NCI-H2107 (cell line): ENCODE measurements at regions not wholly inside any gene's neighbourhood (a gene's known extent, or its start where the extent isn't known, plus 50 kb on each side); places are given as distances from the start of the nearest gene placed in this dataset.

Experiments used
- DNase-seq: peaks from one replicate; lab custom pipeline; 2025; lab: John Stamatoyannopoulos, UW

DNA sequence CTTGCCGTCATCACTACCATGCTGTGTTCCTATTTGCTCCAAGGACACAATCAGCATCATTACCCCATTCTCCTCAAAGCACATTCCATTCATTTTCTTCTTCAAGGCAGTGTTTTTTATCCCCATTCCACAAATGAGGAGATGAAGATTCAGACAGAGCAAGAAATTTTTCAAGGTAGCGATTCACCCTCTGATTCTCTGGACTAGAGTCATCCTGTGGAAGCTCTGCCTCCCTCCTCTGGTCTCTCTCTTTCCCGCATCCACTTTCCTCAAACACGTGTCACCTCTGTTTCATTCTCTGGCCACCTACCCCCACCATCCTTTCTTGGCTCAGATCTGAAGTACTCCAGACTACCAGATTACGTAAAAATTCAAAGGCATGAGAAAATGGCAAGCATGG lies 297.9 kb downstream of the SOX11 start:
- no peak for DNase-seq

DNA sequence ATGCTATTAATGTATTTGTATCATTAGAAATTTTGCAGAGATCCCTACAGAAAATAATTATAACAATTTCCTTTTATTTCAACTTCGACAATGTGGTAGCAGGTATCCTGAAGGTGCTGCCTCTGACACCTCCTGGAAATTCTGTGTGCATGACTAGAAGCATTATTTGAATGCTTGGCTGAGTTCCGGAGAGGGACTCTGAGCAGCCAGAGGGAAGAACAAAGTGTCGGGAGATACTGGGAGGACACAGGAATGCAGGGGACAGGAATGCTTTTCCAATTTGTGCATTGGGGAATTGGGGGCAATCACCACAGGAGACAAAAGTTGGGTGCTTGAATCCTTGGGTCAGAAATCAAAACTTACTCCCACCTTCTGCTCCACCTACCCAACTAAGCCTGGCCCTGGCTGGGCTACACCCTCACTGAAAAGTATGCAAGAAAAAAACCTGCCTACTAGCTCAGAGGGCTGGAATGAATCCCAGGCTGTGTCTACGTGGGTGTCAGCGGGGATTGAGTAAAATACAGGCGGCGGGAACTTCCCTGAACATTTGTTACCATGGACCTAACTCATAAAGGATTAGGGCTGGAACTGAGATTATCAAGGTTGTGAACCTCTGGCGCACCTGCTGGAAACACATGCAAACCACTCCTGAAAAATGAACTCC lies 299.3 kb downstream of the SOX11 start:
- DNase-seq = no peak

DNA sequence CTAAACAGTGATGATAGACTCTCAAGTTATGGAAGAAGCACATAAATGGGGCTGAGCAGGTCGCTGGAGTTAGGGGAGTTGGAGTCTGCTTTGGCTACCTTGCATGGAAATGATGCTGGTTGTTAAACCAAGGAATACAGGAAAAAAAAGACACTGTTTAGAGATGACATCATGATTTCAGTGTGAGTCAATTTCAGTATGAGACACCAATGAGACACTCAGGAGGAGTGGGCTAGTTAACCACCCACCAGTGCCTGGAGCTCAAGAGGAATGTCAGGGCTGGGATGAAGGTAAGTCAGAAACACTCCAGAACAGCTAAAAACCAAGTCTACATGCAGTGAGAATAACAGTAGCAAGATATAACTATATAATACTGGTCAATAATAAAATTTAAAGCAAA lies 303.6 kb downstream of the SOX11 start:
- DNase-seq = no peak

DNA sequence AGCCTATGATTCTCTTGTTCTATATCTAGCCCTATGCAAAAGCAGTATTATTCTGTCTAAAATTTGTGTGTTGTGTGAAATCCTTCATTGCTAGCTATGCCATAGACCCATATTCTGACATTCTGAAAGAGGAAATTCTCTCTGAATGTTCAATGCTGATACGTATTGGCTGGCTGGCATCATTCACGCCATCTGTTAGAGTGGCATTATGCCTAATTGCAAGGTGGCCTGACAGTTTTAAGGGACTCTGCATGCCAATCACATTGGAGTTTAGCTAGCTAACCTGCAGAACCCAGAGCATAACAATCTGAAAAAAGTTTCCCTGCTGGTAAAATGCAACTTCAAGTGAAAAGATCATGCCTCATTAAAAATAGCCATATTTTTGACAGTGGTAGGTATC lies 316.0 kb downstream of the SOX11 start:
- no peak for DNase-seq

DNA sequence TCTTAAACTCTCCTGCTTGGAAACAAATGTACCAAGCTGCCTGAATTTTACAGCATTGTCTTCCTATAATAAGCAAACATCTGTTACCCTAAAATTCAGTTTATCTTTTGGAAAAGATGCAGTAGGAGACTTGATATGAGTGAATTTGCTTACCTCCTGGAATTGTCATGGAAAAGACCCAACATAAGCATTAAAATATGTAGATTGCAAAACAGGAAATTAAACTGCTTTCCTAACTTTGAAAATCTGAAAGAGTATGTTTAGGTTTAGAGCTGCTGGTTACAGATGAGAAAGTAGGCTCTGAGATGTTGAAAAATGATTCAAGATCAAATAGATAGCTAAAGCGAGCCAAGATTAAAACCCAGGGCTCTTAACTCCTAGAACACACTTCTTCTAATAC lies 316.5 kb downstream of the SOX11 start:
- DNase-seq = no peak

DNA sequence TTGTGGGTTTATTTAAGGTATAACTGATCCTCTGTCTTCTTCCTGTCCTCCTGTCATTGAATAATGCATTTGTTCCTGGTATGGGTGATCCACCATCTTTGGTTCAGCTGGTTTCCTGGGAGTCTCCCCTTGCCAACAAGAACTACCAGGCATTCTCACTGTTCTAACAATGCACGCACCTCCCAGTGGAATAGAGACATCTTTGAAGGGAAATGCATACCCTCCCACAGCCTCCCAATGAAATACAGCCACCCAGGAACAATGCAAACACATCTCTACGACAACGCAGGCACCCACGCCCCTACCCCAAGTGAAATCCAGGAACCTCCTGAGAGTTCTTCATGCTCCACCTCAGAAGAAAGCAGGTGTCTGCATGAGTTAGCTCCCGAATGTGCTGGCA lies 318.0 kb downstream of the SOX11 start:
- DNase-seq = no peak

DNA sequence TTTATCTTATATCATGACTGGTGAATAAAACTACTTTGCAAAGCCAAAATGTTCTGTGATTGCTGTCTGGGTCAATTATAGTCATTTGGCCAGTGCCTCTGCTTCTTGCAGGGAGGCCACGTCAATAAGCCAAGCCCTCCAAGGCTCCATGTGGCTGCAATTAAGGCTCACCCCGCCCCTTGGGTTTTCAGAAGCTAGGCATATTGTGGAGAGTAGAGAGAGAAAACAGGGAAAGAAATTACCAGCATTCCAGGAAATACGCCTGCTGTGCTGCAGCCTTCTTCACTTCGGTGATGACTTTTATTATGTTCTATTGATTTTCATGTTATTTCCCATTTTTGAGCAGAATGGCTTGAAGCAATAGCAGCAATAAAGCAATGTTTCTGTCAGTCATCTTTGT lies 319.7 kb downstream of the SOX11 start:
- no peak for DNase-seq

DNA sequence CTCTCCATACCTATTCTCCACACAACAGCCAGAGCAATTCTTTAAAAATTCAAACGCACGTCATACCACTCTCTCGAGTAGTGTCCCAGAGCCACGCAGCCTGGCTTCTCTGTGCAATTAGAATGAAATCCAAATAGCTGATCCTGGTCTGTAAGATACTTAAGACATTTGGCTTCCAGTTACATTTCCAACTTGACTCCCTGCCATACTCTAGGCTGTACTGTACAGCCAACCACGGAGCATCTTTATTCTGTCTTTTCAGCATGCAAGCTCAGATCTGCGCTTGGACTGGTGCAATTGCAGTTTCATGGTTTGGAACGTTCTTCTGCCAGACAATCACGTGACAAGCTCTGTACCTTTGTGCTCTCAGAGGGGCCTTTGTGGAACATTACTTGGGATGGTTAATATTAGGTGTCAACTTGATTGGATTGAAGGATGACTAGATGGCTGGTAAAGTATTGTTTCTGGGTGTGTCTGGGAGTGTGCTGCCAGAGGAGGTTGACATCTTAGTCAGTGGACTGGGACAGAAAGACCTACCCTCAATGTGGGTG lies 325.6 kb downstream of the SOX11 start:
- DNase-seq = no peak

DNA sequence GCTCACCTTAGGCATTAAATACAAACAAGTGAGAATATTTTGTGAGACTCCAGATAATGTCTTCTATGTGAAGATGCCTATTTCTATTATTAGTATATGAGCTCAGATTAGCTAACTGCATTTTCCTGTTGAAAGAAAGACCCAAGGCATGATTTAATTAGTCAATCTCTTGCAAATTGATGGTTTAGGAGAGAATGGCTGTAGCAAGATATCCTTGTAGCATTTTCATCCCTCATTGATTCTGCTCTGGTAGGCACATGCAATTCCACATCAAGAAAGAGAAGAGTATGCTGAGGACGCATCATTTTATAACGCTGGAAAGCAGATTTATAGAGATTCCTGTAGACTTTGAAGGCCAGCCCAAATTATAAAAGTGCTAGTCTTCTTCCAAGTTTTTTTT lies 332.0 kb downstream of the SOX11 start:
- DNase-seq = no peak

DNA sequence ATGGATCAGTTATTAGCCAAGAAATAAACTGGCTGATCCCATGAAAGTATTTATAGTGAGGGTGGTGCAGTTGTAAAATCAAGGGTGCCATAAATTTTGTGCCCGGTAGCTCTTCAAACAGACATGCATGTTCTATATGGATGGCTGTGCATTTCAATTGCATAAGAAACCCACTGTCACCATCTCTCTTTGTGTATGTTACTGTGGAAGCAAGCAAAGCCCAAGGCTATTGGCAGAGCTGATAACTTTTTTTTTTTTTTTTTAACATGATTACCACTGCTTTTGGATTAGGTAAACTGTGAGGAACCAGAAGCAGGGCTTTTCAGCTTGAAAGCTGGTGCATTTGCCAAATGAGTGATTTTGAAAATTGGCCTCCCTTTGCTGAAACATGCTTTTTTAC lies 332.6 kb downstream of the SOX11 start:
- no peak for DNase-seq

DNA sequence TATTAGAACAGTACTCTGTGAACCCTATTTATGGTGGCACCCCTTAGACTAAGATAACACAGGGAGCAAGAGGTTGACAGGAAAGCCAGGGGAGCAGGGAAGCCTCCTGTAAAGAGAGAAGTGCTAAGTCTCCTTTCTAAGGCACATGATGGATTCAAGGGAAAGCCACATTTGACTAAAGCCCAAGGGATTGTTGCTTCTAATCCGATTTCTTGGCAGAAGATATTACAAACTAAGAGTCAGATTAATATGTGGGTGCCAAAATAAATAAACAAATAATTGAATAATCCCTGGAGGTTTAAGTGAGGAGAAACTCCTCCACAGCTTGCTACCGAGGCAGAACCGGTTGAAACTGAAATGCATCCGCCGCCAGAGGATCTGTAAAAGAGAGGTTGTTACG lies 333.2 kb downstream of the SOX11 start:
- DNase-seq = no peak

DNA sequence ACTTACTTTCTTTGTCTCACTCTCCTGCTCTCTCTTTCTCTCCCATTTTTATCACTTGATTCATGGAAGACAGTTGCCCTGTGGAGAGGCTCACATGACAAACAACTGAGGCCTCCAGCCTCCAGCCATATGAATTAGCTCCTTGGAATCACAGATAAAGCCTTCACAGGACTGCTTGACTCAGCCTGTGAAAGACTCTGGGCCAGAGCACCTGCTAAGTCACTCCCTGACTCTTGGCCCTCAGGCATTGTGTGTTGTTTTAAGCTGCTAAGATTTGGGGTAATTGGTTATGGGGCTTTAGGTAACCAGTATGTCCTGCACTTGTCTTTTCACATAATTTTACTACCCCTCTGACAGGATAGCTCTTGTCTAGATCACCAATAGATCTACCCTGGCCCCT lies 334.9 kb downstream of the SOX11 start:
- no peak for DNase-seq

DNA sequence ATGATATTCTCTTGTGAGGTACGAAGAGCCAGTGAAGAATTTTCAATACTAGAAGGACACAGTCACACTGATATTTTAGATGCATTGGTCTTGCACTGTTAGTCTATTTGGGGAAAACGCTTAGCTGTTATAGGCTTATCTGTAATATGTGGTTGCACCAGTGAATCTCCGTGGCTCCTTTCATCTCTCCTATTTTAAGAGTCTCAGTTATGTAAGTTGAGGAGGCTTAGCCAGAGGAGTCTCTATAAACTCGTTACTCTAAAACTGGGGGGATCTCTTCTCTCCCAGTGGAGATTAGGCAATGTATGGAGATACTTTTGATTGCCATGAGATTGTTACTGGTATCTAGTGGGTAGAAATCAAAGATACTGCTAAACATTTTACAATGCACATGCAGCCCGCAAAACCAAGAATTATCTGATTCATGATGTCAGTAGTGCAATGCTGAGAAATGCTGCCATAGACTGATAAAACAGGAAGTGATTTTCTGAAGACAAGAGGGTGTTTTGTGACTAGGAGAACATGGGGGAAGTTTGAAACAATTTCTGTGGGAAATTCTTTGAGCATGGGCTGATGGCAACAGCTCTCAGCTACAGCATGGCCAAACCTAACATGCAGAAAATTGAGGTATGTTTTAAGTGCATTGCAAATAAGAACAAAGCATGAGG lies 339.1 kb downstream of the SOX11 start:
- no peak for DNase-seq

DNA sequence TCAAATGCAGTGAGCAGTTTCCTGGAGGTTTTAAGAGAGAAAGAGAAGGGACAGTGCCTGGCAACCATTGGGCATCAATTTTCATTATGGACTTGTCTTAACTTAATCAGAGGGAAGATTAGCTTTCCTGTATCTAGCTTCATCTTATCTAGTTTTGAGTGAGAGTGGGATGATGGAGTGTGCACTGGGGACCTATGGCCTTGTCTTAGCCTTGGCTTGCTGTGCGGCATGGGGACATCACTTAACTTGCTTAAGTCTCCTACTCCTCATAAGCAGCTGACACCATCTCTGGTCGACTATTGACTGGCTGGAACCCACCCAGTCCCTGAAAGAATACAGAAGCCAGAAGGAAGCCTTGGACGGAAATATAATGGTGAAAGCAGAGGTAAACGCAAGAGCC lies 344.0 kb downstream of the SOX11 start:
- no peak for DNase-seq

DNA sequence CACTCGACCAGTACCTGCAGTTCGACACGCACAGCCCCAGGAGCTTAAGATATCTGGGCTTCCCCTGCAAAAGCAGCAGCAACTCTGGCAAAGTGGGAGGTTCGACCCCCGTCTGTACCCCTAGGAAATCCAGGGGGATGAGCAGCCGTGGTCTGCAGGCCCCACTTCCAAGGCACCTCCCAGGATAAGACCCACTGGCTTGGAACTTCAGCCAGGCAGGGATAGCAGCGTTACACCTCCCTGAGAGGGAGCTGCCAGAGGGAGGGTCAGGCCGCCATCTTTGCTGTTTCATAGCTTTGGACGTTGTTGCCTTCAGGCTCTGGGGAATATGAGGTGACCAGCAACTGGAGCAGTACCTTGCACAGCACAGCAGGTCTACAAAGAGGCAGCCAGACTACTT lies 351.1 kb downstream of the SOX11 start:
- DNase-seq = no peak

DNA sequence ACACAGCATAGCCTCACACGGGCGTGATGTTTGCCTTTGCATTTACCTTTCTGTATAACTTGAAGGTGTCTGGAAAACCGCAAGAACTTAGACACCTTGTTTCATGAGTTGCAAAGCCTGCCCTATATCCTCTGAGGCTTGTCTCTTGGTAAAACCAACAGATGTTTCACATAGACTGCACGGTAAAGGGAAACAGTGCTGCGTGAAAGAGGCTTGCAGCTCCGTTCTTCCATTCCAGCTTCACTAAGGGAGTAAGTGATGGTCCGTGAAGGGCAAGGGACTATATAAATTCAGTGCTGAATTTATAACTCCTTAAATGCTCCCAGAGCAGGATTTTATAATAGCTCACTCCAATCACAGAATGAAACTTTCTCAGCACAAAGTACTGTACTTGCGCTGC lies 360.5 kb downstream of the SOX11 start:
- DNase-seq = no peak

DNA sequence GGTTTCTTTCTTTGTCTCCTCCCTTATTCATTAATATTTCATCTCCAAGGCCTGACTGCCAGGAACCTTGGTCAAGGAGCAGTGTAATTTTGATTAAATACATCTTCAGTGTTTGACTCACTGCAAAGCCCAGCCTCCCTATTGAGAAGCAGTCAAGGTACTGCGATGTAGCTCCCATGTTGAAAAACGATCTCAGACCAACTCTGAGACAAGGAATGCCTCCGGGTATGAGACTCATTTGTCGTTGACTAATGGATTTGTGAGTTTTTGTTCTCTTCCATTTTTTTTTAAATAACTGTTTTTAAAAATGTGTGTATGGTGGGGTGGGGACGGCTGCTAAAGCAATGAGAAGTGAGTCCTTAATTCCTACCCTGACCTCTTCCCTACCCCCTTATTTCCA lies 361.6 kb downstream of the SOX11 start:
- no peak for DNase-seq

DNA sequence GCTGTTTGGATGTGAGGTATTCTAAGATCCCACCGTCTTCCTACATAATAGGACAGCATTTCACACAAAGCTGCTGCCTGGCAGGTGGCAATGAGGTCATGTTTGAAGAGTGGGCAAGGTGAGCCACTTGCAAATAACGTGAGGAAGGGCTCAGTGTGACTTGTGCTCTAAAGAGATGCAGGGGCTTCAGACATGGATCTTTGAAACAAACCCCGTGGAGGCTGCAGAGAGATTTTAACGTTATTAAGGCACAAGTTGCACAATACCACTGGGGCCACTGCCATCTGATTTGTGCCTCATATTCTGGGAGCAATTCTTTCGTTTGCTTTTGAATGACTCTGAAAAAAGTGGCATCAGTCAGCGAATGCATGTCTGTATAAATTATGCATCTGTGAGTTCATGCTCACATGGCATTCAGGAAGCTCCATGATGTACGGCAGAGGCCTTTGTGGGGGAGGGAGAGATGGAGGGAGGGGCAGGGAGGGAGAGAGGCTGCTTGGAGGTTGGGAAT lies 362.0 kb downstream of the SOX11 start:
- DNase-seq = no peak

DNA sequence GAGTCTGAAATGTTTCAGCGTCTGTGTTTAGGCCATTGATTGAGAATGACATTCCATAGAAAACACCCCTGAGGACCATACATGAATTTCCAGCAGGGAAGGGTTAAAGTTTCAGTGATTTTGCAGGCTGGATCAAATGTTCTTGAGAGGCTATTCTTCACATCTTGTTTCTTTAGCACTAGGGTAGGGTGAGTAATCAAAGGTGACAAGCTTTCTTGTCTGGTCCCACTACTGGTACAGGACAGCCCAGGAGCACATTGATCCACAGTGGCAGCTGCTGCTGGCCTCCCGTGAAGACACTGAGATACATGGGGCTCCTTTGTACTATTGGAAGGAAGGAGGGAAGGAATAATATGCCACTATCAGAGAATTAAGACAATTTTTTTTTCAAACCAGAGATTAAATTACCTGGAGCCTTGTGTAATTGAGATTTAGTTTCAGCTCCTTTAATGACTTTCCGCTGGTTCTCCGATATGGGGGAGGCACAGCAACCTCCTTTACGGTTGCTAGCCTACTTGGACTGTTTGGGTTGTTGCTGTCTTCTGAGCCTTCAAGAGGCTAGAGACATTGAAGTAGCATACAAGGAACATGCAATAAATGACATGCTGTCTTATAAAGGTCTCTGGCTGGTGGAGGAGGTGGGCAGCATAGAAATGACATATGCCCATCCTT lies 368.9 kb downstream of the SOX11 start:
- DNase-seq = no peak

DNA sequence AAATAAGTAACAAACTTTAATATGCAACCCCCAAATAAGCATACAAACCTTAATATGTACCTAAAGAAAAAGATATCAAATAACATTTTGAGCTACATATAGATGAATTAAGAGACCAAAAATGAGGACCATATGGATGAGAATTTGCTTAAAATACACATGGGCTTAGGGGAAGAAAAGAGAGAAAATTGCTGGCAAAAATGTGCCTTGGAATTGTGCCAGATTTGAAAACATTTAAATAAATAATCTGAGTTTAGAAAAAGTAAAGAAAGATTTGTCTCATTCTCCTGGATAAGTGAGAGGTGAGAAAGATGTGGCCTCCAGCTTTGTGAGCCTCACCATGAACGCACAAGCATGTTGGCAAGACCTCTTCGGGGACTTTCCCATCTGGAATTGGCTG lies 372.6 kb downstream of the SOX11 start:
- DNase-seq = no peak

DNA sequence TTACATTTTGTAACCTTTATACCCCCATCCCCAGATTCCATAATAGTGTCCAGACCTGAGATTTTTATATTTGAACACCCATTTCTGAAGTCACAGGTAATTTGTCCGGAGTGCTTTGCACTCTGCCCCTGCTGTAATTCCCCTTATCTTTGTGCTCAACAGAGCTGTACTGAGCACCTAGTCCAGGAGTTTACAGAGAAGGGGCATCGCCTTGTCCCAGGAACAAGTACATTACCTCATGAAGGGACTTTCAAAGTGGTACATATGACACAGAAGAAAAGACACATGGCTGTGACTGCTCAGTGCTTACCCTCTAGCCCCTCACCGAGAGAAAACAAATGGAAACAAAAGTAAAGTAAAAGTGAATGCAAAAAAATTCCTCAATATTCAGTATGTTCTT lies 373.5 kb downstream of the SOX11 start:
- DNase-seq = no peak

DNA sequence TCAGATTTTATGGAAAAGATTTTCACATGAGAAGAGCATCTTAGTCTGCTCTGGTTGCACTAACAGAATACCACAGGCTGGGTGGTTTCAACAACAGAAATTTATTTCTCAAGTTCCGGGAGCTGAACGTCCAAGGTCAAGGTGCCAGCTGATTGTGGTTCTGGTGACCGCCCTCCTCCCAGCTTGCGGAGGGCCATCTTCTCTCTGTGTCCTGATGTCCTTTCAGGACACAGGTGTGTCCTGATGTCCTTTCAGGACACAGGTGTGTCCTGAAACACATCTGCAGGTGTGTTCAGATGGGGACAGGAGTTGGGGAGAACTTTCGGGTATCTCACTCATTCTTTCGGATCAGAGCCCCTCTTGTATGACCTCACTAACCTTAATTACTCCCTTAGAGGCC lies 374.9 kb downstream of the SOX11 start:
- no peak for DNase-seq

DNA sequence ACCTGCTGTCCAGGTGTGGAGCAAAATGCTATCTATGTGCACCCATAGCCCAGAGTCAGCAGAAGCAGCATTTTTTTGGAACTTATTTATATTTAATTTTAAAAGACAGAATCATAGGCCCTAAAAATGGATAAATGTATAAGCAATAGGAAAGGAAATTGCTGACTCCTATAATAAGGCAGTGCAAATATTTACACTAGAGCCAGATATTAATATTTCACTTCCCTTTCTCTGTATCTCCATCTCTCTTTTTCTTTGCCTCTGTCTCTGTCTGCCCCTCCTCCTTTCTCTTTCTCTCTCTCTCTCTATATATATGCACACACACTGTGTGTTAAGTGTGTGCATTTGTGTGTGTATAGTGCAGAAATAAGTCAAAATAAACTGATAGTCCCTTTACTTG lies 375.6 kb downstream of the SOX11 start:
- DNase-seq = no peak
